GM18868 (cell line): ENCODE measurements at regions not wholly inside any gene's neighbourhood (a gene's known extent, or its start where the extent isn't known, plus 50 kb on each side); places are given as distances from the start of the nearest gene placed in this dataset.
"Not testable (repeated sequence)": the region's sequence is repeated elsewhere in the genome, so short reads cannot be mapped to it uniquely, and the experiment has no call there.

Experiments
- ATAC-seq: cut with Tn5 transposase; IDR thresholded peaks from one replicate; pipeline ENCODE4 v1.9.1; 2021; ENCODE audit warnings: mild to moderate bottlenecking, moderate library complexity; ENCODE audit not compliant: unreplicated experiment

- no peak for ATAC-seq
These were observed 357.0 kb downstream of the TMEM121 start for GRCh38 chr14:105883066-105884005.

GRCh38 chr14:105884192-105884807 lies 357.9 kb downstream of the TMEM121 start:
- ATAC-seq: not testable (repeated sequence)

- ATAC-seq: no peak
These were observed 358.5 kb downstream of the TMEM121 start for GRCh38 chr14:105884808-105885281.

- no peak for ATAC-seq
These were observed 359.4 kb downstream of the TMEM121 start for GRCh38 chr14:105885561-105886320.

- ATAC-seq: not testable (repeated sequence)
These were observed 360.4 kb downstream of the TMEM121 start for GRCh38 chr14:105886791-105887191.

GRCh38 chr14:105887692-105888091 lies 361.3 kb downstream of the TMEM121 start:
- ATAC-seq: no peak

GRCh38 chr14:105888151-105888550 lies 361.8 kb downstream of the TMEM121 start:
- ATAC-seq: no peak

GRCh38 chr14:105888784-105889665 lies 362.6 kb downstream of the TMEM121 start:
- no peak for ATAC-seq

- no peak for ATAC-seq
These were observed 363.5 kb downstream of the TMEM121 start for GRCh38 chr14:105889666-105890473.

GRCh38 chr14:105890474-105891220 lies 364.3 kb downstream of the TMEM121 start:
- ATAC-seq: no peak

GRCh38 chr14:105891221-105891602 lies 364.8 kb downstream of the TMEM121 start:
- no peak for ATAC-seq

- no peak for ATAC-seq
These were observed 365.5 kb downstream of the TMEM121 start for GRCh38 chr14:105891631-105892452.

- not testable (repeated sequence) for ATAC-seq
These were observed 366.4 kb downstream of the TMEM121 start for GRCh38 chr14:105892453-105893441.

- not testable (repeated sequence) for ATAC-seq
These were observed 367.3 kb downstream of the TMEM121 start for GRCh38 chr14:105893686-105894085.

- no peak for ATAC-seq
These were observed 368.0 kb downstream of the TMEM121 start for GRCh38 chr14:105894125-105894977.
